ENCODE measurements at regions not wholly inside any gene's neighbourhood (a gene's known extent, or its start where the extent isn't known, plus 50 kb on each side); places are given as distances from the start of the nearest gene placed in this dataset.

DNA sequence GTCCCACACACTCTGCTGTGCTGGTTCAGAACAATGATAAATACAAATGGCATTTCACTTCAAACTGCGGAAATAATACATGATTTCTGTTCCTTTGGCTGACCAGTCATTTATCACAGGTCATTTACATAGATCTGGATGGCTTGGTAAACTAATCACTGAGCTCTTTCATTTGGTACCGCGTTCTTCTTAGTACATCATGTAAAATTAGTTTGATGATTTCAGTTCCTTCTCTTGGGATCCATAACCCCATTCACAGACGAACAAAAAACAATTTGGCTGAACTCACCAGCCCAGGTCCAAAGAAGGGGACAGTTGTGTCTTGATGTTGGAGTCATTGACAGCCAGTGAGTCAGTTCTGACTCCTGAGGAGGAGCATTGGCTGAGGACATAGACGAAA, 689.8 kb downstream of the INHBA start (continued):
- TF ChIP-seq, protein P1, sequence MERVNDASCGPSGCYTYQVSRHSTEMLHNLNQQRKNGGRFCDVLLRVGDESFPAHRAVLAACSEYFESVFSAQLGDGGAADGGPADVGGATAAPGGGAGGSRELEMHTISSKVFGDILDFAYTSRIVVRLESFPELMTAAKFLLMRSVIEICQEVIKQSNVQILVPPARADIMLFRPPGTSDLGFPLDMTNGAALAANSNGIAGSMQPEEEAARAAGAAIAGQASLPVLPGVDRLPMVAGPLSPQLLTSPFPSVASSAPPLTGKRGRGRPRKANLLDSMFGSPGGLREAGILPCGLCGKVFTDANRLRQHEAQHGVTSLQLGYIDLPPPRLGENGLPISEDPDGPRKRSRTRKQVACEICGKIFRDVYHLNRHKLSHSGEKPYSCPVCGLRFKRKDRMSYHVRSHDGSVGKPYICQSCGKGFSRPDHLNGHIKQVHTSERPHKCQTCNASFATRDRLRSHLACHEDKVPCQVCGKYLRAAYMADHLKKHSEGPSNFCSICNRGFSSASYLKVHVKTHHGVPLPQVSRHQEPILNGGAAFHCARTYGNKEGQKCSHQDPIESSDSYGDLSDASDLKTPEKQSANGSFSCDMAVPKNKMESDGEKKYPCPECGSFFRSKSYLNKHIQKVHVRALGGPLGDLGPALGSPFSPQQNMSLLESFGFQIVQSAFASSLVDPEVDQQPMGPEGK (CRISPR knock-in tag; IDR thresholded peaks at IDR 0.05; ENCODE audit: borderline replicate concordance): no peak
- TF ChIP-seq, protein P2, sequence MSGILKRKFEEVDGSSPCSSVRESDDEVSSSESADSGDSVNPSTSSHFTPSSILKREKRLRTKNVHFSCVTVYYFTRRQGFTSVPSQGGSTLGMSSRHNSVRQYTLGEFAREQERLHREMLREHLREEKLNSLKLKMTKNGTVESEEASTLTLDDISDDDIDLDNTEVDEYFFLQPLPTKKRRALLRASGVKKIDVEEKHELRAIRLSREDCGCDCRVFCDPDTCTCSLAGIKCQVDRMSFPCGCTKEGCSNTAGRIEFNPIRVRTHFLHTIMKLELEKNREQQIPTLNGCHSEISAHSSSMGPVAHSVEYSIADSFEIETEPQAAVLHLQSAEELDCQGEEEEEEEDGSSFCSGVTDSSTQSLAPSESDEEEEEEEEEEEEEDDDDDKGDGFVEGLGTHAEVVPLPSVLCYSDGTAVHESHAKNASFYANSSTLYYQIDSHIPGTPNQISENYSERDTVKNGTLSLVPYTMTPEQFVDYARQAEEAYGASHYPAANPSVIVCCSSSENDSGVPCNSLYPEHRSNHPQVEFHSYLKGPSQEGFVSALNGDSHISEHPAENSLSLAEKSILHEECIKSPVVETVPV (CRISPR knock-in tag; IDR thresholded peaks at IDR 0.05): no peak
- TF ChIP-seq ZNF8 (CRISPR knock-in tag; IDR thresholded peaks at IDR 0.05) (no peak), ZNF565 (CRISPR knock-in tag; conservative IDR thresholded peaks at IDR 0.05; ENCODE audit: low read depth) (no peak), RARB (CRISPR knock-in tag; IDR thresholded peaks at IDR 0.05) (no peak), GLIS3 (CRISPR knock-in tag; IDR thresholded peaks at IDR 0.05) (no peak), BACH2 (CRISPR knock-in tag; IDR thresholded peaks at IDR 0.05; ENCODE audit: borderline replicate concordance) (no peak), TOX (CRISPR knock-in tag; IDR thresholded peaks at IDR 0.05; ENCODE audit: borderline replicate concordance) (no peak)
- TF ChIP-seq, protein P3, sequence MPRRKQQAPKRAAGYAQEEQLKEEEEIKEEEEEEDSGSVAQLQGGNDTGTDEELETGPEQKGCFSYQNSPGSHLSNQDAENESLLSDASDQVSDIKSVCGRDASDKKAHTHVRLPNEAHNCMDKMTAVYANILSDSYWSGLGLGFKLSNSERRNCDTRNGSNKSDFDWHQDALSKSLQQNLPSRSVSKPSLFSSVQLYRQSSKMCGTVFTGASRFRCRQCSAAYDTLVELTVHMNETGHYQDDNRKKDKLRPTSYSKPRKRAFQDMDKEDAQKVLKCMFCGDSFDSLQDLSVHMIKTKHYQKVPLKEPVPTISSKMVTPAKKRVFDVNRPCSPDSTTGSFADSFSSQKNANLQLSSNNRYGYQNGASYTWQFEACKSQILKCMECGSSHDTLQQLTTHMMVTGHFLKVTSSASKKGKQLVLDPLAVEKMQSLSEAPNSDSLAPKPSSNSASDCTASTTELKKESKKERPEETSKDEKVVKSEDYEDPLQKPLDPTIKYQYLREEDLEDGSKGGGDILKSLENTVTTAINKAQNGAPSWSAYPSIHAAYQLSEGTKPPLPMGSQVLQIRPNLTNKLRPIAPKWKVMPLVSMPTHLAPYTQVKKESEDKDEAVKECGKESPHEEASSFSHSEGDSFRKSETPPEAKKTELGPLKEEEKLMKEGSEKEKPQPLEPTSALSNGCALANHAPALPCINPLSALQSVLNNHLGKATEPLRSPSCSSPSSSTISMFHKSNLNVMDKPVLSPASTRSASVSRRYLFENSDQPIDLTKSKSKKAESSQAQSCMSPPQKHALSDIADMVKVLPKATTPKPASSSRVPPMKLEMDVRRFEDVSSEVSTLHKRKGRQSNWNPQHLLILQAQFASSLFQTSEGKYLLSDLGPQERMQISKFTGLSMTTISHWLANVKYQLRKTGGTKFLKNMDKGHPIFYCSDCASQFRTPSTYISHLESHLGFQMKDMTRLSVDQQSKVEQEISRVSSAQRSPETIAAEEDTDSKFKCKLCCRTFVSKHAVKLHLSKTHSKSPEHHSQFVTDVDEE (CRISPR knock-in tag; IDR thresholded peaks at IDR 0.05): no peak

GRCh38 chr7:41012041-41012440, 690.8 kb downstream of the INHBA start:
- no peak for ATAC-seq
- TF ChIP-seq, protein P3 (CRISPR knock-in tag; IDR thresholded peaks at IDR 0.05): no peak
- TF ChIP-seq ESRRG (CRISPR knock-in tag; IDR thresholded peaks at IDR 0.05): no peak
- TF ChIP-seq, protein P2 (CRISPR knock-in tag; IDR thresholded peaks at IDR 0.05): no peak
- TF ChIP-seq PPARA (CRISPR knock-in tag; IDR thresholded peaks at IDR 0.05; ENCODE audit: borderline replicate concordance): no peak
- no peak for TF ChIP-seq ZNF565 (CRISPR knock-in tag; conservative IDR thresholded peaks at IDR 0.05; ENCODE audit: low read depth)
- TF ChIP-seq BACH2 (CRISPR knock-in tag; IDR thresholded peaks at IDR 0.05; ENCODE audit: borderline replicate concordance): no peak
- no peak for TF ChIP-seq OSR1 (CRISPR knock-in tag; IDR thresholded peaks at IDR 0.05)
- TF ChIP-seq CSDC2 (CRISPR knock-in tag; IDR thresholded peaks at IDR 0.05): no peak
- TF ChIP-seq, protein P4, sequence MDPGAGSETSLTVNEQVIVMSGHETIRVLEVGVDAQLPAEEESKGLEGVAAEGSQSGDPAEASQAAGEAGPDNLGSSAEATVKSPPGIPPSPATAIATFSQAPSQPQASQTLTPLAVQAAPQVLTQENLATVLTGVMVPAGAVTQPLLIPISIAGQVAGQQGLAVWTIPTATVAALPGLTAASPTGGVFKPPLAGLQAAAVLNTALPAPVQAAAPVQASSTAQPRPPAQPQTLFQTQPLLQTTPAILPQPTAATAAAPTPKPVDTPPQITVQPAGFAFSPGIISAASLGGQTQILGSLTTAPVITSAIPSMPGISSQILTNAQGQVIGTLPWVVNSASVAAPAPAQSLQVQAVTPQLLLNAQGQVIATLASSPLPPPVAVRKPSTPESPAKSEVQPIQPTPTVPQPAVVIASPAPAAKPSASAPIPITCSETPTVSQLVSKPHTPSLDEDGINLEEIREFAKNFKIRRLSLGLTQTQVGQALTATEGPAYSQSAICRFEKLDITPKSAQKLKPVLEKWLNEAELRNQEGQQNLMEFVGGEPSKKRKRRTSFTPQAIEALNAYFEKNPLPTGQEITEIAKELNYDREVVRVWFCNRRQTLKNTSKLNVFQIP (CRISPR knock-in tag; IDR thresholded peaks at IDR 0.05; ENCODE audit: borderline replicate concordance, low read depth): no peak
- TF ChIP-seq SNAI2 (CRISPR knock-in tag; IDR thresholded peaks at IDR 0.05): no peak
- TF ChIP-seq ARNTL (CRISPR knock-in tag; IDR thresholded peaks at IDR 0.05; ENCODE audit: borderline replicate concordance, low read depth): no peak
- no peak for TF ChIP-seq ZNF70 (CRISPR knock-in tag; IDR thresholded peaks at IDR 0.05)
- TF ChIP-seq TCF4 (CRISPR knock-in tag; IDR thresholded peaks at IDR 0.05; ENCODE audit: borderline replicate concordance): no peak
- no peak for TF ChIP-seq TOX (CRISPR knock-in tag; IDR thresholded peaks at IDR 0.05; ENCODE audit: borderline replicate concordance)
- TF ChIP-seq GLIS3 (CRISPR knock-in tag; IDR thresholded peaks at IDR 0.05): no peak

Data from SK-N-SH treated with all-trans-retinoic acid at 6 μM for 48 hours (cell line).